ENCODE measurements at regions not wholly inside any gene's neighbourhood (a gene's known extent, or its start where the extent isn't known, plus 50 kb on each side); places are given as distances from the start of the nearest gene placed in this dataset.

GRCh38 chr16:79659344-79659743 lies 58.8 kb upstream of the MAF start:
- intact Hi-C loops (cut with DNase I; ENCODE audit: low total_unique reads), result no loop called here
- no peaks in the 10 kb centered on the region for H3K27me3 ChIP-seq
- 74 to 82% (median 79%) methylated on average over 5 of the region's 5 CpGs for WGBS, 5 donors
- no peaks in the 10 kb centered on the region for H3K9me3 ChIP-seq
- no peak overlapping the region for H3K27ac ChIP-seq
- no peak overlapping the region for H3K4me3 ChIP-seq
- no peaks in the 10 kb centered on the region for H3K36me3 ChIP-seq
- TF ChIP-seq POLR2A (IDR thresholded peaks at IDR 0.05) (no peak), EP300 (IDR thresholded peaks at IDR 0.05) (no peak), CTCF (IDR thresholded peaks at IDR 0.05) (no peak), POLR2AphosphoS5 (IDR thresholded peaks at IDR 0.05) (no peak)
- H3K4me1 ChIP-seq, result peaks cover 0 to 3% (median 1%) of the 10 kb centered on the region in 4 donors
- no peak for DNase-seq

GRCh38 chr16:79658301-79659033 lies 57.9 kb upstream of the MAF start:
- Histone ChIP-seq H3K4me1 (peaks cover 0 to 4% (median 2%) of the 10 kb centered on the region in 4 donors), H3K4me3 (no peak overlapping the region), H3K27ac (no peak overlapping the region), H3K9me3 (no peaks in the 10 kb centered on the region), H3K27me3 (no peaks in the 10 kb centered on the region), H3K36me3 (no peaks in the 10 kb centered on the region)
- DNase-seq, result peak; percentile 47 to 53
- 66 to 78% (median 70%) methylated on average over 22 of the region's 22 CpGs for WGBS, 5 donors
- intact Hi-C loops (cut with DNase I; ENCODE audit: low total_unique reads), result no loop called here
- no peak for TF ChIP-seq CTCF (IDR thresholded peaks at IDR 0.05)
- TF ChIP-seq POLR2A (IDR thresholded peaks at IDR 0.05), result no peak

- H3K27me3 ChIP-seq, result no peaks in the 10 kb centered on the region
- H3K27ac ChIP-seq, result no peak overlapping the region
- intact Hi-C loops (cut with DNase I; ENCODE audit: low total_unique reads), result no loop called here
- H3K4me3 ChIP-seq, result no peak overlapping the region
- H3K36me3 ChIP-seq, result no peaks in the 10 kb centered on the region
- H3K4me1 ChIP-seq, result peaks cover 0 to 14% (median 3%) of the 10 kb centered on the region in 4 donors
- 83 to 90% (median 90%) methylated on average over 6 of the region's 6 CpGs for WGBS, 5 donors
- DNase-seq, result peak in 1 of 2 donors; percentile 68
- no peaks in the 10 kb centered on the region for H3K9me3 ChIP-seq
- TF ChIP-seq POLR2A (IDR thresholded peaks at IDR 0.05) (no peak), CTCF (IDR thresholded peaks at IDR 0.05) (no peak), EP300 (IDR thresholded peaks at IDR 0.05) (no peak), POLR2AphosphoS5 (IDR thresholded peaks at IDR 0.05) (no peak)
These were observed 56.1 kb upstream of the MAF start for GRCh38 chr16:79656553-79657115.

GRCh38 chr16:79653373-79653891 lies 52.9 kb upstream of the MAF start:
- DNase-seq, result peak in 1 of 2 donors; percentile 84
- intact Hi-C loops (cut with DNase I; ENCODE audit: low total_unique reads), result no loop called here
- Histone ChIP-seq H3K27me3 (no peaks in the 10 kb centered on the region), H3K9me3 (no peaks in the 10 kb centered on the region), H3K36me3 (no peaks in the 10 kb centered on the region), H3K4me3 (no peak overlapping the region), H3K27ac (no peak overlapping the region), H3K4me1 (peaks cover 0 to 20% (median 10%) of the 10 kb centered on the region in 4 donors)
- TF ChIP-seq POLR2AphosphoS5 (IDR thresholded peaks at IDR 0.05) (no peak), CTCF (IDR thresholded peaks at IDR 0.05) (no peak), EP300 (IDR thresholded peaks at IDR 0.05) (no peak), POLR2A (IDR thresholded peaks at IDR 0.05) (no peak)
- 21 to 30% (median 28%) methylated on average over 5 to 6 of the region's 6 CpGs for WGBS, 5 donors
